Ammon's horn (tissue), 1 donor: ENCODE measurements at regions not wholly inside any gene's neighbourhood (a gene's known extent, or its start where the extent isn't known, plus 50 kb on each side); places are given as distances from the start of the nearest gene placed in this dataset.
"Not testable (repeated sequence)": the region's sequence is repeated elsewhere in the genome, so short reads cannot be mapped to it uniquely, and the experiment has no call there.

Source experiments
- DNase-seq: peaks from one replicate; pipeline ENCODE4 v3.0.0-alpha.2; 2016; ENCODE audit warnings: low spot score

DNA sequence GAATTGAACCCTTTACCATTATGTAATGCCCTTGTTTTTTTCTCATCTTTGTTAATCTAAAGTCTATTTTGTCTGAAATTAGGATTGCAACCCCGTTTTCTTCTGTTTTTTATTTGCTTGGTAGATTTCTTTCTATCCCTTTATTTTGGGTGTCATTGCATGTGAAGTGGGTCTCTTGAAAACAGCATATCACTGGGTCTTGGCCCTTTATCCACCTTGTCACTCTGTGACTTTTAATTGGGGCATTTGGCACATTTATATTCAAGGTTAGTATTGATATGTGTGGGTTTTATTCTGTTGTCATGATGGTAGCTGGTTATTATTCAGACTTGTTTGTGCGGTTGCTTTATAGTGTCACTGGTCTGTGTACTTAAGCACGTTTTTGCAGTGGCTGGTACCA is 117.4 kb upstream of the MARCHF11 start:
- no peak for DNase-seq

DNA sequence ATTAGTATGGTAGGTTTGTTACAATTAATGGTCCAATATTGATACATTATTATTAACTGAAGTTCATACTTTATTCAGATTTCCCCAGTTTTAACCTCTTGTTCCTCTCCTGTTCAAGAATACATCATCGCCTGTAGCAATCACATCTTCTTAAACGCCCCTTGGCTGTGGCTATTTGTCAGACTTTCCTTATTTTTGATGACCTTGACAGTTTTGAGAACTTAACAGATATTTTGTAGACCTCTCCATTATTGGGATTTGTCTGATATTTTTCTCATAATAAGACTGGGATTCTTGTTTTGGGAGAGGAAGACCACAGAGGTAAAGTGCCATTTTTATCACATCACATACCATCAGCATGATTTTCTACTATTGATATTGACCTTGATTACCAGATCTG is 112.3 kb upstream of the MARCHF11 start:
- no peak for DNase-seq

DNA sequence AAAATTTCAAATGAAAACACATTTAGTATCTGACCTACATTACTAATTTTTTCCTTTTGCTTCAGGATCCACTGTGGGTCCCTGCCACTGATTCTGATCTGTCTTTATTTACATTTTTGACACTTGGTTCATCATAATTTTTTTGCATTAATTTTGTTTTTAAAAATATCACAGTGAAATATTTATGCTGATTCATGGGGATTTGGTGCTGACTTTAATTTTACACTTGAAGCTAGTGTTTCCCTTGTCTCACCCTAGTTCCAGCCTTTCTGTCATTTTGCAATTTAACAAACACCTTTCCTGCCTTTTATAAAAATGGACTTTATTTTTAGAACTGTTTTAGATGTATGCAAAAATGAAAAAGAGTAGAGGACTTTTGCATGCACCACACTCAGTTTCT is 111.9 kb upstream of the MARCHF11 start:
- no peak for DNase-seq

DNA sequence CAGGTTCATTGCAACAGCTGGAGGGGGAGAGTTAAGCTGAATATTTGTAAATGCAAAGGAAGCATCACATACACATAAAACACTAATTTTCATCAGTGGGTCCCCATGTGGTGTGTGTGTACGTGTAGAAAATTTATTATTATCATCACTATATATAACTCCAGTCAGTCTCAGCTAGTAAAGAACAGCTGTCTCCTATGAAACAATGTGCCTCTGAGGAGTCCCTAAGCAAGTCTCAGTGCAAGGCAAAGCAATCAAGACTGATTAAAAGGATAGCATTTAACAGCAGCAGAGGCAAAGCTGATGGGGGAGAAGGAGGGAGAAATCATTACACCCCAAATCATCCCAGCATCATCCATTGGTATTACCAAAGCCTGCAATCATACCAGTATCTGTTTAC is 104.2 kb upstream of the MARCHF11 start:
- DNase-seq: no peak

DNA sequence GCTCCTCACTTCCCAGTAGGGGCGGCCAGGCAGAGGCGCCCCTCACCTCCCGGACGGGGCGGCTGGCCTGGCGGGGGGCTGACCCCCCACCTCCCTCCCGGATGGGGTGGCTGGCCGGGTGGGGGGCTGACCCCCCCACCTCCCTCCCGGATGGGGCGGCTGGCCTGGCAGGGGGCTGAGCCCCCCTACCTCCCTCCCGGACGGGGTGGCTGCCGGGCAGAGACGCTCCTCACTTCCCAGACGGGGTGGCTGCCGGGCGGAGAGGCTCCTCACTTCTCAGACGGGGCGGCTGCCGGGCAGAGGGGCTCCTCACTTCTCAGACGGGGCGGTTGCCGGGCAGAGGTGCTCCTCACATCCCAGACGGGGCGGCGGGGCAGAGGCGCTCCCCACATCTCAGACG is 97.3 kb upstream of the MARCHF11 start:
- not testable (repeated sequence) for DNase-seq

DNA sequence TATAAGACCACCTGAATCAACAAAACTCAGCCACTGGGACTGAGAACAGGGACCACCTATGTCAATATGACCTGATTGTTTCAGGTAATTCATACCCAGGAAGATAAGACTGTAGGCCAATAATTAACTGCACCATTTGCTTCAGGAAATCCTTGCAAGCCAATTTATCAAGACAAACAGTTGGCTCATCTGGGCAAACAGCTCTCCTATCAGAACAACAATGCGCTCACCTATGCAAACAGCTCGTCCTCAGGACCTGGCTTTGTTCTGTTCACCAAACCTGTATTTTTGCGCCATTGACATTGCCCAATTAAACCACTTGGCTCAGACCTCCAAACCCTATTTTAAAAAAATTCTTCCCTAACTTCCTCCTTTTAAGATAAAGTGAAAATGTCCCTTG is 92.3 kb upstream of the MARCHF11 start:
- DNase-seq: no peak

DNA sequence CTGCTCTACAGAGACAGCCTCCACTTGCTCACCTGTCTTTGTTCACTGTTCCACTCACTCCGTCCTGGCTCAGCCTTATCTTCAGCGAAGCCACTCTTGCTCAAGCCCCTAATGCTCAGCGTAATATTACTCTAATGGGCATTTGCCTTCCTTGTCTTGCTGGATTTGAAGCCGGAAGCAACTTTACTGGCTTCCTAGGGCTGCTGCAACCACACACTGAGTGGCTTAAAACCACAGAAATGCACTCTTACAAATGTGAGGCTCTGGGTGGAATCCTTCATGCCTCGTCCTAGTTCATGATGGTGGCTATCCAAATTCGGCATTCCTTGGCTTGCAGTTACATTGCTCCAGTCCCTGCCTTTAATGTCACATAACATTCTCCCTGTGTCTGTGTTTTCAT is 85.5 kb upstream of the MARCHF11 start:
- no peak for DNase-seq

DNA sequence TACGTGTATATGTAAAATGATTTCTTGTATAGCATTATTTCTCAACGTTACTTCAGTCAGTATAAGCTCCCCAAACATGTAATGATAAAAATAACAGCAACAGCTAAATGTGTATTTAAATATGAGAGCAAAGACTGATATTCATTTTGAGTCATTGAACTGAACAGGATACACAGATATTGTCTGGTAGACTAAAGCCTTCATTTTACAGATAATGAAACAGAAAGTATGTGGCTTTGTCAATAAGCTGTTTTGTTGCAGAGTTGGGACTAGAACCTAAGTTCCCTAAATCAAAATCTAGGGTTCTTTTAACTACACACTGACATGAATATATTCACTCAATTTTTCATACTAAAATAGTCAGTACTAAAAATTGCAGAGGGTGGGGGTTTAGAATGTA is 80.4 kb upstream of the MARCHF11 start:
- no peak for DNase-seq

DNA sequence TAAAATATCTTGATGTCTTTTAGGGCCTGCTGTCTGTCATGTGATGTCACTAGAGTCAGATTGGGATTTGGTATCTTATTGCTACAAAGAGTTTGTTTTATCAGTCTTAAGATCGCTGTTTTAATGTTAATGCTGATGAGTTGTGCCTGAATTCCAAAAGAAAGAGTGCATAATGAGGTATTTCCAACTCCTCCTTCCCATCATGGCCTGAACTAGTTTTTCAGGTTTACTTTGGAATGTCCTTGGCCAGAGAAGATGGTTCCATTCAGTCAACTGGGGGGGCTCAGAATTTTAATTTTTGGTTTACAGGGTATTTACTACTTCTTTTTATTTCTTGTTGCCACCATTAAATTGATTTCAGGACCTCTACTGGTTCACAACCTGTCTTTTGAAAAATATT is 74.3 kb upstream of the MARCHF11 start:
- DNase-seq: no peak

DNA sequence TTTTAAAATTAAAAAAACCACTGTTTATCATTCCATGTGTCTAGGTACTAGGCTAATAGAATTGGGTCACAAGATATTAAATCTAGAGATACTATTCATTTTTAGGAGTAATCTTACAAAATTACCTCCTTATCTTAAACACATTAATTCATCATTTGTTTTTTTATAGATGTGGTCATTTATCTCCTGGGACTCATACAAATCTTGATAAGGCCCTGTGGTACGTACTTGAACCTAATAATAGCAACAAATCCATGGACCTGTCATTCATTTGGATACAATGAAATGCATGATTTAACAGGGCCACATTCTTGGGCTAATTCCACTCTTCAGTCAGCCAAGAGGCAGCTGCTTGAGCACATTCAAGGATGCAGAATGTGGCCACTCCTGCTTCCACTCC is 66.4 kb upstream of the MARCHF11 start:
- DNase-seq: no peak

DNA sequence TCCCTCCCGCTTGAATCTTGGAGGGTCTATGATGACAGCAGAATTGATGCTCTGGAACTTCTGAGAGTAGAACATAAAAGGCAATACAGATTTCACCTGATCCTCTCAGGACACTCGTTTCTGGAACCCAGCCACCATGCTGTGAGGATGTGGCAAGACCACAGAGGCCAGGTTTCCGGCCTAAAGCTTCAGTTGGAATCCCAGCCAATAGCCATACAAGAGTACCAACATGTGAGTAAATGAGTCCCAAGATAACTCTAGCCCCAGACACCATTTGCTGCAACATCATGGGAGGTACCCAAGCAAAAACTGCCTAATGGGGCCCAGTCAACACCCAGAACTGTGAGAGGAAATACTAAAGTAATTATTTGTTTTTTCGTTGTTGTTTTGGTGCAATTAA is 65.7 kb upstream of the MARCHF11 start:
- DNase-seq: no peak

DNA sequence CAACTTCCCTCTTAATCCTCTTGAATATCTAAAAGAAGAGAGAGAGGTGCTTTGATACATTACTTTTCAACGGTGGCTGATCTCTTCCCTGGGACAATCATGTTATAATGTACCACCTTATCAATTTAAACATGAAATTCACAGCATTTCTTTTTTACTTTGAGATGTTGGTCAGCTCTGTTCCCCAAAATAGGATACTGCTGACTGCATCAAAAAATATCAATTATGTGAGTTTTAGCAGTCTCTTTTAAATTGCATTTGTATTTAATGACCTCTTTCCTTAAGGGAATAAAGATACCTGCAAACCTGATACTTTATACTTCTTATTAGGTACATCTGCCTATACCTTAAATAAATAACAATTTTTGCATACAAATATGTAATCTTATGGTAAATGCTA is 58.4 kb upstream of the MARCHF11 start:
- DNase-seq: no peak

DNA sequence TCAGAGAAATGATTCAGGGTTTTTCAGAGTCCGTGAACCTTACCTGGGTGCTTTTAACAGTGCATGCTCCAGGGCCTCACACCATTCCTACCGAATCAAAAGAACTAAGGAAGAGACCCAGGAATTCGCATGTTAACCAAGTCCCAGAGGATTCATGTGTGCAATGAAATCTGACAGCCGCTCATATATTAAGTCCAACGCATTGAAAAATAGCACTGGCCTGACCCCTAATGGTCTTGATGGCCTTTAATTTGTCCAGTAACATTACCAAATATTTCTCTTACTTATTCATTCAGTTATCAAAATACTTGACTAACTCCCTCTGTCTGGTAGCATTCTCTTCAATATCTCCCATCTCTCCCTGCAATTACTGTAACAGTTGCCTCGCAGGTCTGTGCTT is 55.0 kb upstream of the MARCHF11 start:
- no peak for DNase-seq

DNA sequence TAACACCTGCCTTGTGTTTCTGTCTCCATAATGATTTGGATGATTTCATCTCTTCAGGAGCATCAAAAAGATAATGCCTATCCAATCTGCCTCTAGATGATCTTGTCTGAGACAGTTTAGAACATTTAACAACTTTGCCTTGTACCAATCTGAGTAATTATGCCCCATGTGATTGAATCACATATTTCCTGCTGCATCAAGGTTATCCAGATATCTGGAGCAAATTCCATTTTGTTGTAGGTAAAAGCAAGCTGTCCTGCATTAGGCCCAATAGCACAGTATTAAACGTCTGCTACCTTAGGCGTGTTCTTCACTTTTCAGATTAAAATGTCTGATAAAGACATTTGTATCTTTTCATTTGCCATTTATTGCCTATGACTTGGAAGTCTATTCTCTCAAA is 54.1 kb upstream of the MARCHF11 start:
- no peak for DNase-seq

DNA sequence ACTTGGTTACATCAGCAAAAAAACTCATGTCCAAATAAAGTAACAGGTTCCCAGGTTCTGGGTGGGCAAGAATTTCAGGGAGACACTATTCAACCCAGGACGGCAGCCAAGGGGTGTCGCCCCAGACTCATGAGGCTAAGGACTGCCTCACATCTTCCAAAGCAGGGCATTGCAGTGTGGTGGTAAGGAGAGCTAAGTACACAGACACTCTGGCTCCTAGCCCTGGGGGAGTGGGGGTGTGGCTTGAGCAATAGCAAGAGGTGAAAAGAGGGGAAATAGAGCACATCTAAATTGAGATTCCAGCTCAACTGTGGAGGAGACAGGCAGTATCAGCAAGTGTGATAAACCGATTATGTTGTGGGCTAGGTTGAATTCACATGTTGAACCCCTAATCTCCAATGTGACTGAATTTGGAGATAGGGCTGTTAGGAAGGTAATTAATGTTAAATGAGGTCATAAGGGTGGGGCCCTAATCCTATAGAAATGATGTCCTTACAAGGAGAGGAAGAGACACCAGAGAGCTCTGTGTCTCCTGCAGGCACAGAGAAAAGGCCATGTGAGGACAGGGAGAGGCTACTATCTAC is 49.9 kb upstream of the MARCHF11 start:
- DNase-seq: no peak
